ENCODE measurements at regions not wholly inside any gene's neighbourhood (a gene's known extent, or its start where the extent isn't known, plus 50 kb on each side); places are given as distances from the start of the nearest gene placed in this dataset.

GRCh38 chr1:91124290-91124985 lies 102.6 kb upstream of the ZNF644 start:
- no peak for DNase-seq
- no peaks in the 10 kb centered on the region for H3K36me3 ChIP-seq (ENCODE audit: control insufficient read depth in 3 of 3, insufficient read depth in 2 of 3, low read depth in 1 of 3, low read length in 3 of 3)
- no peaks in the 10 kb centered on the region for H3K9me3 ChIP-seq (ENCODE audit: control insufficient read depth in 2 of 2, insufficient read depth in 1 of 2, low read depth in 1 of 2, low read length in 1 of 2)
- peaks cover 0 to 4% (median 0%) of the 10 kb centered on the region in 3 donors for H3K4me1 ChIP-seq (ENCODE audit: control insufficient read depth in 3 of 3, insufficient read depth in 2 of 3, low read depth in 1 of 3, low read length in 2 of 3)
- H3K27ac ChIP-seq (ENCODE audit: low read depth in 1 of 3, low read length in 2 of 3) = no peak overlapping the region
- H3K4me3 ChIP-seq (ENCODE audit: low read depth in 1 of 3, low read length in 3 of 3) = no peak overlapping the region
- WGBS, 3 donors = 70 to 83% (median 80%) methylated on average over 6 of the region's 6 CpGs
- no peaks in the 10 kb centered on the region for H3K27me3 ChIP-seq (ENCODE audit: control insufficient read depth in 3 of 3, insufficient read depth in 3 of 3, low read length in 3 of 3)
- no peak for FAIRE-seq

- H3K4me3 ChIP-seq (ENCODE audit: low read depth in 1 of 3, low read length in 3 of 3) = no peak overlapping the region
- H3K9me3 ChIP-seq (ENCODE audit: control insufficient read depth in 2 of 2, insufficient read depth in 1 of 2, low read depth in 1 of 2, low read length in 1 of 2) = no peaks in the 10 kb centered on the region
- DNase-seq (no peak), FAIRE-seq (no peak)
- no peak overlapping the region for H3K27ac ChIP-seq (ENCODE audit: low read depth in 1 of 3, low read length in 2 of 3)
- WGBS, 3 donors = 53 to 68% (median 58%) methylated on average over 4 of the region's 4 CpGs
- H3K36me3 ChIP-seq (ENCODE audit: control insufficient read depth in 3 of 3, insufficient read depth in 2 of 3, low read depth in 1 of 3, low read length in 3 of 3) = no peaks in the 10 kb centered on the region
- no peaks in the 10 kb centered on the region for H3K27me3 ChIP-seq (ENCODE audit: control insufficient read depth in 3 of 3, insufficient read depth in 3 of 3, low read length in 3 of 3)
- H3K4me1 ChIP-seq (ENCODE audit: control insufficient read depth in 3 of 3, insufficient read depth in 2 of 3, low read depth in 1 of 3, low read length in 2 of 3) = peaks cover 0 to 4% (median 0%) of the 10 kb centered on the region in 3 donors
These were observed 101.9 kb upstream of the ZNF644 start for GRCh38 chr1:91123773-91124172.

DNA sequence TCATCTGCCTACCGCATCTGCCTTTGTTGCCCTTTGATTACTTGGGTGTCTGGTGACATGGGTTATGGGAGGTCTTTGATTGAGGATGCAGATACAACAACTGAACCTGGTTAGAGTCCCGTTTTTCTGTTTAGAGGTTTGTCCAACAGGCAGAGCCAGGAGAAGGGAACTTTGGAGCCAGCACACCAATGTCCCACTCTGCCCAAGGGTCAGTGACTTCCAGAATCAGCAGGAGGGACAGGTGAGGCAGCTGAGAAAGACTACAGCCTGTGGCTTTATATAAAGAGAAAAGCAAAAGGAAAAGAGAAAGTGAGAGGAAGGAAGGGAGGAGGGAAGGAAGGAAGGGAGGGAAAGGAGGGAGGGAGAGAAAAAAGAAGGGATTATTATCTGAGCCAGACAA lies 101.5 kb upstream of the ZNF644 start:
- Histone ChIP-seq H3K36me3 (ENCODE audit: control insufficient read depth in 3 of 3, insufficient read depth in 2 of 3, low read depth in 1 of 3, low read length in 3 of 3) (no peaks in the 10 kb centered on the region), H3K27ac (ENCODE audit: low read depth in 1 of 3, low read length in 2 of 3) (no peak overlapping the region), H3K4me3 (ENCODE audit: low read depth in 1 of 3, low read length in 3 of 3) (no peak overlapping the region), H3K9me3 (ENCODE audit: control insufficient read depth in 2 of 2, insufficient read depth in 1 of 2, low read depth in 1 of 2, low read length in 1 of 2) (no peaks in the 10 kb centered on the region), H3K4me1 (ENCODE audit: control insufficient read depth in 3 of 3, insufficient read depth in 2 of 3, low read depth in 1 of 3, low read length in 2 of 3) (peaks cover 0 to 4% (median 0%) of the 10 kb centered on the region in 3 donors), H3K27me3 (ENCODE audit: control insufficient read depth in 3 of 3, insufficient read depth in 3 of 3, low read length in 3 of 3) (no peaks in the 10 kb centered on the region)
- 14 to 29% (median 14%) methylated on average over 2 of the region's 2 CpGs for WGBS, 3 donors
- FAIRE-seq = no peak
- DNase-seq = no peak

DNA sequence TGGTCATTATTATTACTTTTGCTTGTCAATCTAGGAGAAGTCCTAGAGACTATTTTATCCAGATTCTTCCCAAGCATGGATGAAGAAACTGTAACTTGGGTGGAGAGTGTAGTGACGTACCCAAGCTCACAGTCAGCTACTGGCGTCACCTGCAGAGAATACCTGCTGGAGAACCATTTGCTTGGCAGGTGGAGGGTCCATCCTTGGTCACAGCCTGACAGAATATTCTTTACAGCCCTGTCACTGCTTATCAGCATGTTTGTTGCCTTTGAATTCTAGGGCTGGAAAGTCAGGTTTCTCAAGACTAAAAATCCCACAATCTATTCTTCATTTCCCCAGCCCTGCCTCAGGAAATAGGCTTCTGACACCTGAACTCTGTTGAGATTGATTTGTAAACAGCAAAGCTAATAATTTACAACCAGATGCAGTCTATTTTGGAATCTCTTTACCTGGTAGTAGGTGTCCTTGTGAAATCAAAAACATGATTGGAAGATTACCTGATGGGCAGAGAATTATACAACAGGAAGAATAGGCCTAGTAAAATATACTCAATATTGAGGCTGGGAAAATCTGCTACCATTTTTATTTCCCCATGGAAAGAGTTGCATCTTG lies 100.4 kb upstream of the ZNF644 start:
- no peak for DNase-seq
- Histone ChIP-seq H3K4me3 (ENCODE audit: low read depth in 1 of 3, low read length in 3 of 3) (no peak overlapping the region), H3K9me3 (ENCODE audit: control insufficient read depth in 2 of 2, insufficient read depth in 1 of 2, low read depth in 1 of 2, low read length in 1 of 2) (no peaks in the 10 kb centered on the region), H3K27me3 (ENCODE audit: control insufficient read depth in 3 of 3, insufficient read depth in 3 of 3, low read length in 3 of 3) (no peaks in the 10 kb centered on the region), H3K36me3 (ENCODE audit: control insufficient read depth in 3 of 3, insufficient read depth in 2 of 3, low read depth in 1 of 3, low read length in 3 of 3) (no peaks in the 10 kb centered on the region), H3K27ac (ENCODE audit: low read depth in 1 of 3, low read length in 2 of 3) (no peak overlapping the region), H3K4me1 (ENCODE audit: control insufficient read depth in 3 of 3, insufficient read depth in 2 of 3, low read depth in 1 of 3, low read length in 2 of 3) (peaks cover 0 to 4% (median 0%) of the 10 kb centered on the region in 3 donors)
- 87 to 93% (median 92%) methylated on average over 2 of the region's 2 CpGs for WGBS, 3 donors
- FAIRE-seq = no peak

DNA sequence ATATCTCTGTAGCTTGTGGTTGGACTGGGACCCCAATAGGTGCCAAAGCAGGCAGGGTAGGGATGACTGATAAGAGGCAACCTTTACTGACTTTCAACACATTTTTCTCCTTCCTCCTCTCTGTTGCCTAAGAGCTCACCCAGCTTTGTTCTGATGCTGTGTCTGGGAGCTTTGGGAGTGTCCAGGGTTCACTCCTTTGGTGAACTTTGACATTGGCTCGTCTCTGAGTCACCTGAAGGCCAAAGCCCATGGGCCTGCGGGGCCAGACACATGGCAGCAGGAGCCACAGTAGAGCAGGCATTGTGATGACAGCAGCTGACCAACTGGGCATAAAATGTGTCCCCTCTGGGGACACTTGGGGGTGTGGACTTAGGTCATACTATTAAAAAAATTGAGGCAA lies 99.5 kb upstream of the ZNF644 start:
- FAIRE-seq = no peak
- DNase-seq = peak; percentile 16 to 55
- H3K4me3 ChIP-seq (ENCODE audit: low read depth in 1 of 3, low read length in 3 of 3) = no peak overlapping the region
- no peak overlapping the region for H3K27ac ChIP-seq (ENCODE audit: low read depth in 1 of 3, low read length in 2 of 3)
- H3K4me1 ChIP-seq (ENCODE audit: control insufficient read depth in 3 of 3, insufficient read depth in 2 of 3, low read depth in 1 of 3, low read length in 2 of 3) = peaks cover 0 to 4% (median 0%) of the 10 kb centered on the region in 3 donors
- 25 to 73% (median 28%) methylated on average over 2 of the region's 2 CpGs for WGBS, 3 donors
- no peaks in the 10 kb centered on the region for H3K27me3 ChIP-seq (ENCODE audit: control insufficient read depth in 3 of 3, insufficient read depth in 3 of 3, low read length in 3 of 3)
- H3K36me3 ChIP-seq (ENCODE audit: control insufficient read depth in 3 of 3, insufficient read depth in 2 of 3, low read depth in 1 of 3, low read length in 3 of 3) = no peaks in the 10 kb centered on the region
- H3K9me3 ChIP-seq (ENCODE audit: control insufficient read depth in 2 of 2, insufficient read depth in 1 of 2, low read depth in 1 of 2, low read length in 1 of 2) = no peaks in the 10 kb centered on the region

- Histone ChIP-seq H3K27ac (ENCODE audit: low read depth in 1 of 3, low read length in 2 of 3) (no peak overlapping the region), H3K9me3 (ENCODE audit: control insufficient read depth in 2 of 2, insufficient read depth in 1 of 2, low read depth in 1 of 2, low read length in 1 of 2) (no peaks in the 10 kb centered on the region), H3K4me3 (ENCODE audit: low read depth in 1 of 3, low read length in 3 of 3) (no peak overlapping the region), H3K4me1 (ENCODE audit: control insufficient read depth in 3 of 3, insufficient read depth in 2 of 3, low read depth in 1 of 3, low read length in 2 of 3) (peaks cover 0 to 4% (median 0%) of the 10 kb centered on the region in 3 donors), H3K36me3 (ENCODE audit: control insufficient read depth in 3 of 3, insufficient read depth in 2 of 3, low read depth in 1 of 3, low read length in 3 of 3) (no peaks in the 10 kb centered on the region), H3K27me3 (ENCODE audit: control insufficient read depth in 3 of 3, insufficient read depth in 3 of 3, low read length in 3 of 3) (no peaks in the 10 kb centered on the region)
- WGBS, 3 donors = 44 to 64% (median 56%) methylated on average over 1 of the region's 1 CpG
- FAIRE-seq = no peak
- DNase-seq = peak in 1 of 2 donors; percentile 10
These were observed 99.1 kb upstream of the ZNF644 start for GRCh38 chr1:91120936-91121335.

- FAIRE-seq (no peak), DNase-seq (peak in 1 of 2 donors; percentile 27)
- 72 to 79% (median 79%) methylated on average over 3 of the region's 3 CpGs for WGBS, 3 donors
- H3K4me1 ChIP-seq (ENCODE audit: control insufficient read depth in 3 of 3, insufficient read depth in 2 of 3, low read depth in 1 of 3, low read length in 2 of 3) = peaks cover 0 to 4% (median 0%) of the 10 kb centered on the region in 3 donors
- H3K36me3 ChIP-seq (ENCODE audit: control insufficient read depth in 3 of 3, insufficient read depth in 2 of 3, low read depth in 1 of 3, low read length in 3 of 3) = no peaks in the 10 kb centered on the region
- no peak overlapping the region for H3K4me3 ChIP-seq (ENCODE audit: low read depth in 1 of 3, low read length in 3 of 3)
- no peaks in the 10 kb centered on the region for H3K27me3 ChIP-seq (ENCODE audit: control insufficient read depth in 3 of 3, insufficient read depth in 3 of 3, low read length in 3 of 3)
- no peak overlapping the region for H3K27ac ChIP-seq (ENCODE audit: low read depth in 1 of 3, low read length in 2 of 3)
- no peaks in the 10 kb centered on the region for H3K9me3 ChIP-seq (ENCODE audit: control insufficient read depth in 2 of 2, insufficient read depth in 1 of 2, low read depth in 1 of 2, low read length in 1 of 2)
These were observed 98.6 kb upstream of the ZNF644 start for GRCh38 chr1:91120421-91120820.

GRCh38 chr1:91104712-91105111 lies 82.9 kb upstream of the ZNF644 start:
- FAIRE-seq (no peak), DNase-seq (no peak)
- Histone ChIP-seq H3K27ac (ENCODE audit: low read depth in 1 of 3, low read length in 2 of 3) (no peak overlapping the region), H3K9me3 (ENCODE audit: control insufficient read depth in 2 of 2, insufficient read depth in 1 of 2, low read depth in 1 of 2, low read length in 1 of 2) (no peaks in the 10 kb centered on the region), H3K4me1 (ENCODE audit: control insufficient read depth in 3 of 3, insufficient read depth in 2 of 3, low read depth in 1 of 3, low read length in 2 of 3) (no peaks in the 10 kb centered on the region), H3K36me3 (ENCODE audit: control insufficient read depth in 3 of 3, insufficient read depth in 2 of 3, low read depth in 1 of 3, low read length in 3 of 3) (no peaks in the 10 kb centered on the region), H3K4me3 (ENCODE audit: low read depth in 1 of 3, low read length in 3 of 3) (no peak overlapping the region), H3K27me3 (ENCODE audit: control insufficient read depth in 3 of 3, insufficient read depth in 3 of 3, low read length in 3 of 3) (no peaks in the 10 kb centered on the region)

- no peaks in the 10 kb centered on the region for H3K4me1 ChIP-seq (ENCODE audit: control insufficient read depth in 3 of 3, insufficient read depth in 2 of 3, low read depth in 1 of 3, low read length in 2 of 3)
- no peak overlapping the region for H3K4me3 ChIP-seq (ENCODE audit: low read depth in 1 of 3, low read length in 3 of 3)
- H3K9me3 ChIP-seq (ENCODE audit: control insufficient read depth in 2 of 2, insufficient read depth in 1 of 2, low read depth in 1 of 2, low read length in 1 of 2) = no peaks in the 10 kb centered on the region
- H3K27me3 ChIP-seq (ENCODE audit: control insufficient read depth in 3 of 3, insufficient read depth in 3 of 3, low read length in 3 of 3) = no peaks in the 10 kb centered on the region
- no peak for DNase-seq
- H3K27ac ChIP-seq (ENCODE audit: low read depth in 1 of 3, low read length in 2 of 3) = no peak overlapping the region
- no peaks in the 10 kb centered on the region for H3K36me3 ChIP-seq (ENCODE audit: control insufficient read depth in 3 of 3, insufficient read depth in 2 of 3, low read depth in 1 of 3, low read length in 3 of 3)
- FAIRE-seq = no peak
- 72 to 80% (median 78%) methylated on average over 5 of the region's 5 CpGs for WGBS, 3 donors
These were observed 79.5 kb upstream of the ZNF644 start for GRCh38 chr1:91101328-91101727.
